ENCODE measurements at regions not wholly inside any gene's neighbourhood (a gene's known extent, or its start where the extent isn't known, plus 50 kb on each side); places are given as distances from the start of the nearest gene placed in this dataset.

DNA sequence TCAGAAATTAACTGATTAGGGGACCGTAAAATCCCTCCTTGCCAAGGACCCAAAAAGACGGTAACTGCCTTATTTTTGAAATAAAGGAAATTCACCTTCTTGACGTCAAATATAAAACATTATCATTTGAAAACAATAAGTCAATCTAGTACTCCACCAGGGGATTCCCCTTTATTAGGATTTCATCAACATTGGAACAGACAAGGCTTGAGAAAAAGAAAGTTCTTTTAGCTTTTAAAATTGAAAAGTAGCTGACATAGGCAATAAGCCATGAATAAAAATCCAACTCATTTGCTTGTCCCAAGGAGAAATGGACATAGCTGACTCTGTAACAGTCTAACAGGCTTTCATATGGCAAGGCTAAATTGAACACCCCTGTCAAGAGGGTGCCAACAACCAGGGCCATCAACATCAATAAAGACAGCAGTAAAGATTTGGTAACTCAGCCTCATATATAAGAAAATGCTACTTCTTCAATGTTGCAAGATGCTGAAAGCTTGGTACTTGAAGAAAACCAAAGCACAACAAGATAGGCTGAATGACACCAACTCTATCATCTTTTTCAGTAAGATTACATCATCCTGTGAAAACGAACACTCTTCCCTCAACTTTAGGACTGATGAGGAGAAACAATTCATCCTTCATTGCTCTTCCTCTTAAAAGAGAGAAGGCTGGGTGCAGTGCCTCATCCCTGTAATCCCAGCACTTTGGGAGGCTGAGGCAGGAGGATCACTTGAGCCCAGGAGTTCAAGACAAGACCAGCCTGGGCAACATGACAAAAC is 121.0 kb upstream of the PRDM1 start:
- Histone ChIP-seq H3K9me2 (ENCODE audit: insufficient read depth) (no peaks in the 10 kb centered on the region), H2AFZ (no peak overlapping the region), H3K27me3 (ENCODE audit: insufficient read depth, low read depth) (no peaks in the 10 kb centered on the region), H3K79me2 (ENCODE audit: low read depth) (no peaks in the 10 kb centered on the region), H3K27ac (no peak overlapping the region), H3K36me3 (ENCODE audit: low read depth) (no peaks in the 10 kb centered on the region), H3K9me3 (ENCODE audit: insufficient read depth, low read depth) (no peaks in the 10 kb centered on the region), H3K4me1 (replicated peaks; ENCODE audit: insufficient read depth) (peaks cover 6% of the 10 kb centered on the region; the same call in 1 of the 2 replicates), H3K4me2 (no peak overlapping the region), H3K4me3 (no peak overlapping the region), H3F3A (ENCODE audit: insufficient read depth, low read depth) (peaks cover 5% of the 10 kb centered on the region; the same call in 1 of the 2 replicates), H4K20me1 (ENCODE audit: insufficient read depth) (no peaks in the 10 kb centered on the region)
- DNase-seq: no peak
- CTCF ChIA-PET: no interaction called here
- TF ChIP-seq, protein P1, sequence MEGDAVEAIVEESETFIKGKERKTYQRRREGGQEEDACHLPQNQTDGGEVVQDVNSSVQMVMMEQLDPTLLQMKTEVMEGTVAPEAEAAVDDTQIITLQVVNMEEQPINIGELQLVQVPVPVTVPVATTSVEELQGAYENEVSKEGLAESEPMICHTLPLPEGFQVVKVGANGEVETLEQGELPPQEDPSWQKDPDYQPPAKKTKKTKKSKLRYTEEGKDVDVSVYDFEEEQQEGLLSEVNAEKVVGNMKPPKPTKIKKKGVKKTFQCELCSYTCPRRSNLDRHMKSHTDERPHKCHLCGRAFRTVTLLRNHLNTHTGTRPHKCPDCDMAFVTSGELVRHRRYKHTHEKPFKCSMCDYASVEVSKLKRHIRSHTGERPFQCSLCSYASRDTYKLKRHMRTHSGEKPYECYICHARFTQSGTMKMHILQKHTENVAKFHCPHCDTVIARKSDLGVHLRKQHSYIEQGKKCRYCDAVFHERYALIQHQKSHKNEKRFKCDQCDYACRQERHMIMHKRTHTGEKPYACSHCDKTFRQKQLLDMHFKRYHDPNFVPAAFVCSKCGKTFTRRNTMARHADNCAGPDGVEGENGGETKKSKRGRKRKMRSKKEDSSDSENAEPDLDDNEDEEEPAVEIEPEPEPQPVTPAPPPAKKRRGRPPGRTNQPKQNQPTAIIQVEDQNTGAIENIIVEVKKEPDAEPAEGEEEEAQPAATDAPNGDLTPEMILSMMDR (conservative IDR thresholded peaks at IDR 0.05): no peak
- no peak for TF ChIP-seq EZH2 (IDR thresholded peaks at IDR 0.05; ENCODE audit: low read depth)
- POLR2A ChIA-PET (ENCODE audit: unreplicated experiment): no interaction called here
- no TSS peak for BruUV-seq (replicated peaks)
- intact Hi-C loops (cut with micrococcal nuclease; ENCODE audit: unreplicated experiment): loop anchor here (10.0 kb wide), 1 partner anchor 230 kb away; no protein-coding TSS in a partner anchor

DNA sequence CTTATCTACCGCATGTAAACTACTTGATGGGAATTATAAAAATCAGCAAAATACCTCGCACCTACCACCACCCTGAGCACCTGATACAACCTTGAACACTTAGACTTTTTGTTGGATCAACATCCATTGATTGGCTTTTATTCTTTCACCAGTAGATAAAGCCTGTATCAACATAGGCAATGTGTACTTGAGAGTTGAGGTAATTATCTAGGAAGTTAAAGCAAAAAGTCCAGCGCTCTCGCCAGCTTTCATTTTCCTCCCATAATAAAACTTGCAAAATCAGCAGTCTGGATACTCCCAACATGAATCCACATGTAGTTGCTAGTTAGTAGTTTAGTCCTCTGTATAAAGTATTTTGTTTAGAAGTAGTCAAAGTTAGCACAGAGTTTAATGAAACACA is 132.0 kb upstream of the PRDM1 start:
- intact Hi-C loops (cut with micrococcal nuclease; ENCODE audit: unreplicated experiment): no loop called here

DNA sequence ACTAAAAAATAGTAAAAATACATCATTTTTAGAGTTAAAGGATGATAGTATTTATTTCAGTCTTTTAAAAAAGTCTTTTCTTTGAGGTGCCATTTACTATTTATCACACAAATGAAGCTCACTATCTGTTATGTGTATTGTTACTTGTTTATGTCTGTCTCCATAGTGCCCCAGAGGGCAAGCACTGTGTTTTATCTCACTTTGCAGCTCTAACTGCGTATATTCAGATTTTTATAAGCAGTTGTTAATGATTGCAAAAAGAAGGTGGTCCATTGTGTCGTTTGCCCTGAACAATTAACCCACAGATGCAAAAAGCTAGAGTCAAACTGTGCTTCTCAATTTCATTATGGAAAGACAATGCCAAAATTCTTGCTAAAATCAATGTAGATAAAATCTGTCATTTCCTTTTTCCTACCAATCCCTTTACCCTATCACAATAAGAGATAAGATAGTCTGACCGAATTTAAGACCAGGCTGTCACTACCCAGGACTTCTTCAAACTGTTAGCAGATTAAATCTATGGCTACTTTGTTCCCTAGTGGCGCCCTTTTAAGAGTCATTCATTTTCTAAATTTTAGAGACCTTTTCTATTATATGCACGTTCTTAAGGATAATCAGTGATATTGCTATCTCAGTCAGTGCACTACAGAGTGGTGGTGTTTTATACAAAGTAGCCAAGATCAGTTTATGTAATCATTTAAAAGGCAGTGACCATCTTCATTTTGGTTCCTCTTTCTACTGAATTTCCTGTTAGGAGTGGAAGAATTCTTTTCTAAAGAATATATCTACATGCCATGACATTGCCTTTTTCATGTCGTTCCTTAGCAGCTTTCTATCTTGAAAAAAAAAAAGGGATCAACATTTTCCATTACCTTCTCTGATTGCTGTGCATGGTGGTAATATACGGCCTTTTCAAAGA is 133.1 kb upstream of the PRDM1 start:
- CTCF ChIA-PET: no interaction called here
- H3K79me2 ChIP-seq (ENCODE audit: low read depth): no peaks in the 10 kb centered on the region
- H3K4me1 ChIP-seq (replicated peaks; ENCODE audit: insufficient read depth): no peaks in the 10 kb centered on the region
- no peak for DNase-seq
- H3K4me3 ChIP-seq: no peak overlapping the region
- no peaks in the 10 kb centered on the region for H4K20me1 ChIP-seq (ENCODE audit: insufficient read depth)
- no peaks in the 10 kb centered on the region for H3K9me3 ChIP-seq (ENCODE audit: insufficient read depth, low read depth)
- intact Hi-C loops (cut with micrococcal nuclease; ENCODE audit: unreplicated experiment): no loop called here
- H3F3A ChIP-seq (ENCODE audit: insufficient read depth, low read depth): no peaks in the 10 kb centered on the region
- POLR2A ChIA-PET (ENCODE audit: unreplicated experiment): no interaction called here
- TF ChIP-seq, protein P1 (conservative IDR thresholded peaks at IDR 0.05): no peak
- TF ChIP-seq EZH2 (IDR thresholded peaks at IDR 0.05; ENCODE audit: low read depth): no peak
- H3K27ac ChIP-seq: no peak overlapping the region
- H3K9me2 ChIP-seq (ENCODE audit: insufficient read depth): no peaks in the 10 kb centered on the region
- no peak overlapping the region for H2AFZ ChIP-seq
- no peaks in the 10 kb centered on the region for H3K36me3 ChIP-seq (ENCODE audit: low read depth)
- BruUV-seq (replicated peaks): no TSS peak
- no peaks in the 10 kb centered on the region for H3K27me3 ChIP-seq (ENCODE audit: insufficient read depth, low read depth)
- H3K4me2 ChIP-seq: no peak overlapping the region

More for the DNA sequence above, 132.0 kb upstream of the PRDM1 start:
- Histone ChIP-seq H3K36me3 (ENCODE audit: low read depth) (no peaks in the 10 kb centered on the region), H3K27ac (no peak overlapping the region), H3K4me2 (no peak overlapping the region), H3K27me3 (ENCODE audit: insufficient read depth, low read depth) (no peaks in the 10 kb centered on the region), H3F3A (ENCODE audit: insufficient read depth, low read depth) (no peaks in the 10 kb centered on the region), H4K20me1 (ENCODE audit: insufficient read depth) (no peaks in the 10 kb centered on the region), H3K79me2 (ENCODE audit: low read depth) (no peaks in the 10 kb centered on the region), H3K4me3 (no peak overlapping the region), H3K4me1 (replicated peaks; ENCODE audit: insufficient read depth) (no peaks in the 10 kb centered on the region), H3K9me2 (ENCODE audit: insufficient read depth) (no peaks in the 10 kb centered on the region), H3K9me3 (ENCODE audit: insufficient read depth, low read depth) (no peaks in the 10 kb centered on the region), H2AFZ (no peak overlapping the region)
- POLR2A ChIA-PET (ENCODE audit: unreplicated experiment): no interaction called here
- CTCF ChIA-PET: no interaction called here
- no TSS peak for BruUV-seq (replicated peaks)
- no peak for DNase-seq
- TF ChIP-seq, protein P1 (conservative IDR thresholded peaks at IDR 0.05): no peak
- no peak for TF ChIP-seq EZH2 (IDR thresholded peaks at IDR 0.05; ENCODE audit: low read depth)

Measured in PC-9 (cell line).